Transverse colon (tissue), 4 donors: ENCODE measurements at regions not wholly inside any gene's neighbourhood (a gene's known extent, or its start where the extent isn't known, plus 50 kb on each side); places are given as distances from the start of the nearest gene placed in this dataset.

Experiments
- DNase-seq: peaks from one replicate; pipeline ENCODE4 v3.0.0-alpha.2; 2019
- H3K27ac ChIP-seq, 4 donors: fragments of 200-600 bp; sonication (generic); 2 replicates each; pipeline ENCODE4 v1.5.1; 2016 to 2018; ENCODE audit warnings: inconsistent platforms in 4 of 4
- H3K27me3 ChIP-seq: fragments of 200-600 bp; sonication (generic); 2 replicates; pipeline ENCODE4 v1.5.1; 2017; ENCODE audit warnings: inconsistent platforms
- H3K36me3 ChIP-seq, 4 donors: fragments of 200-600 bp; sonication (generic); 2 replicates each; pipeline ENCODE4 v1.5.1; 2017 to 2019; ENCODE audit warnings: inconsistent platforms in 4 of 4
- H3K4me1 ChIP-seq, 4 donors: fragments of 200-600 bp; sonication (generic); 2 replicates each; pipeline ENCODE4 v1.5.1; 2017 to 2020; ENCODE audit warnings: inconsistent platforms in 4 of 4
- H3K4me3 ChIP-seq, 4 donors: fragments of 200-600 bp; sonication (generic); 1 replicate in 1 of 4; 2 replicates in 3 of 4; pipeline versions ENCODE4 v1.5.1 to v1.6.1; 2017 to 2019; ENCODE audit warnings: inconsistent platforms in 4 of 4
- H3K9me3 ChIP-seq, 2 donors: fragments of 200-600 bp; sonication (generic); 2 replicates each; pipeline ENCODE4 v1.5.1; 2017 to 2019; ENCODE audit warnings: inconsistent platforms in 2 of 2
- CTCF ChIP-seq, 5 experiments: fragments of 200-600 bp in 3 of 5; fragments of 450-650 bp in 2 of 5; sonication (generic) in 3 of 5; IDR thresholded peaks; 1 replicate in 2 of 5; 2 replicates in 3 of 5; pipeline ENCODE4 v1.5.1; 2016 to 2017; ENCODE audit warnings: antibody characterized with exemption in 5 of 5, inconsistent platforms in 3 of 5, mild to moderate bottlenecking in 2 of 5, moderate library complexity in 1 of 5
- EP300 ChIP-seq: sonication (generic); formaldehyde crosslinking; IDR thresholded peaks from one replicate; pipeline ENCODE4 v1.6.1; 2017; ENCODE audit warnings: antibody characterized with exemption, low read depth
- POLR2A ChIP-seq: fragments of 450-650 bp; IDR thresholded peaks from one replicate; pipeline ENCODE4 v1.6.1; 2016; ENCODE audit warnings: antibody characterized with exemption, mild to moderate bottlenecking, moderate library complexity
- POLR2AphosphoS5 ChIP-seq, 3 donors: sonication (generic); formaldehyde crosslinking; IDR thresholded peaks; one replicate each; pipeline ENCODE4 v1.6.1; 2016; ENCODE audit warnings: antibody characterized with exemption in 3 of 3
- WGBS, 2 donors: methylation state at CpG; one replicate each; pipeline ENCODE4 v1.1.5; 2018; ENCODE audit warnings: low coverage in 1 of 2; 5-methylcytosine and 5-hydroxymethylcytosine counted together
- in situ Hi-C, 4 donors: fragments of 200-750 bp; cut with MboI; loops; one replicate each; pipeline versions ENCODE4 v1.15.0 to v1.15.1; 2017; ENCODE audit warnings: low sequenced_read_pairs in 3 of 4, low pct_ligation_motif_present in 1 of 4, low pct_unique_long_range_greater_than_20kb in 1 of 4
- intact Hi-C: fragments of 100-400 bp; cut with DNase I; formaldehyde crosslinking; loops from one replicate; pipeline ENCODE4 v1.15.1; 2023; ENCODE audit warnings: low total_unique reads

- Histone ChIP-seq H3K27me3 (no peaks in the 10 kb centered on the region), H3K9me3 (no peaks in the 10 kb centered on the region), H3K27ac (no peak overlapping the region), H3K4me3 (no peak overlapping the region), H3K36me3 (no peaks in the 10 kb centered on the region), H3K4me1 (no peaks in the 10 kb centered on the region)
- no peak for DNase-seq
- 56 to 60% methylated on average over 4 of the region's 4 CpGs for WGBS, 2 donors
- TF ChIP-seq POLR2AphosphoS5 (IDR thresholded peaks at IDR 0.05), result no peak
- no peak for TF ChIP-seq EP300
- TF ChIP-seq POLR2A, result no peak
- TF ChIP-seq CTCF (IDR thresholded peaks at IDR 0.05), result no peak
- intact Hi-C loops, result no loop called here
- in situ Hi-C loops, result no loop called here
These were observed 293.9 kb downstream of the PDGFC start for GRCh38 chr4:156677656-156678055.

- H3K36me3 ChIP-seq, result no peaks in the 10 kb centered on the region
- TF ChIP-seq POLR2AphosphoS5 (IDR thresholded peaks at IDR 0.05) (no peak), CTCF (IDR thresholded peaks at IDR 0.05) (peak in 4 of 5 experiments; percentile 30 to 58 (median 41))
- no peaks in the 10 kb centered on the region for H3K9me3 ChIP-seq
- H3K27me3 ChIP-seq, result no peaks in the 10 kb centered on the region
- no peak overlapping the region for H3K27ac ChIP-seq
- DNase-seq, result peak; percentile 14
- in situ Hi-C loops (no loop called here), intact Hi-C loops (no loop called here)
- no peaks in the 10 kb centered on the region for H3K4me1 ChIP-seq
- WGBS, 2 donors, result 34 to 44% methylated on average over 6 of the region's 6 CpGs
- no peak overlapping the region for H3K4me3 ChIP-seq
These were observed 294.5 kb downstream of the PDGFC start for GRCh38 chr4:156677131-156677531.

- no peak overlapping the region for H3K4me3 ChIP-seq
- H3K36me3 ChIP-seq, result no peaks in the 10 kb centered on the region
- TF ChIP-seq POLR2A (no peak), POLR2AphosphoS5 (IDR thresholded peaks at IDR 0.05) (no peak), CTCF (IDR thresholded peaks at IDR 0.05) (no peak), EP300 (no peak)
- no peak overlapping the region for H3K27ac ChIP-seq
- DNase-seq, result no peak
- intact Hi-C loops, result no loop called here
- H3K4me1 ChIP-seq, result no peaks in the 10 kb centered on the region
- 93 to 95% methylated on average over 3 of the region's 3 CpGs for WGBS, 2 donors
- in situ Hi-C loops, result no loop called here
- no peaks in the 10 kb centered on the region for H3K9me3 ChIP-seq
- H3K27me3 ChIP-seq, result no peaks in the 10 kb centered on the region
These were observed 295.3 kb downstream of the PDGFC start for GRCh38 chr4:156676116-156676851.

- intact Hi-C loops, result no loop called here
These were observed 298.1 kb downstream of the PDGFC start for GRCh38 chr4:156673483-156673882.

More at GRCh38 chr4:156673483-156673882, 298.1 kb downstream of the PDGFC start:
- Histone ChIP-seq H3K27ac (no peak overlapping the region), H3K27me3 (no peaks in the 10 kb centered on the region), H3K36me3 (no peaks in the 10 kb centered on the region), H3K9me3 (no peaks in the 10 kb centered on the region), H3K4me3 (no peak overlapping the region), H3K4me1 (no peaks in the 10 kb centered on the region)
- TF ChIP-seq POLR2A, result no peak
- TF ChIP-seq POLR2AphosphoS5 (IDR thresholded peaks at IDR 0.05), result no peak
- in situ Hi-C loops, result no loop called here
- no peak for DNase-seq
- 66 to 68% methylated on average over 3 to 4 of the region's 4 CpGs for WGBS, 2 donors
